Osteocyte (in vitro differentiated cells): ENCODE measurements at regions not wholly inside any gene's neighbourhood (a gene's known extent, or its start where the extent isn't known, plus 50 kb on each side); places are given as distances from the start of the nearest gene placed in this dataset.

Experiments used
- DNase-seq: peaks from one replicate; pipeline ENCODE4 v3.0.0; 2021; ENCODE audit warnings: mixed read lengths; ENCODE audit not compliant: unreplicated experiment; ENCODE audit errors: extremely low spot score
- H3K27ac Mint-ChIP-seq: one replicate; pipeline ENCODE4 v1.8.0; 2021; ENCODE audit warnings: mild to moderate bottlenecking, mixed read lengths; ENCODE audit not compliant: unreplicated experiment
- H3K27me3 Mint-ChIP-seq: one replicate; pipeline ENCODE4 v1.8.0; 2021; ENCODE audit warnings: mixed read lengths; ENCODE audit not compliant: unreplicated experiment
- H3K36me3 Mint-ChIP-seq: one replicate; pipeline ENCODE4 v1.8.0; 2021; ENCODE audit warnings: mixed read lengths; ENCODE audit not compliant: unreplicated experiment
- H3K4me1 Mint-ChIP-seq: one replicate; pipeline ENCODE4 v1.8.0; 2021; ENCODE audit warnings: mixed read lengths; ENCODE audit not compliant: unreplicated experiment
- H3K4me3 Mint-ChIP-seq: one replicate; pipeline ENCODE4 v1.8.0; 2021; ENCODE audit warnings: mild to moderate bottlenecking, moderate library complexity, mixed read lengths; ENCODE audit not compliant: unreplicated experiment
- H3K9me3 Mint-ChIP-seq: one replicate; pipeline ENCODE4 v1.8.0; 2021; ENCODE audit warnings: mixed read lengths; ENCODE audit not compliant: unreplicated experiment
- TF ChIP-seq, protein P1 (sequence below): fragments of 200-600 bp; sonication (generic); IDR thresholded peaks from 2 replicates; pipeline ENCODE4 v1.5.0; 2021; ENCODE audit warnings: antibody characterized with exemption, mild to moderate bottlenecking, moderate library complexity

DNA sequence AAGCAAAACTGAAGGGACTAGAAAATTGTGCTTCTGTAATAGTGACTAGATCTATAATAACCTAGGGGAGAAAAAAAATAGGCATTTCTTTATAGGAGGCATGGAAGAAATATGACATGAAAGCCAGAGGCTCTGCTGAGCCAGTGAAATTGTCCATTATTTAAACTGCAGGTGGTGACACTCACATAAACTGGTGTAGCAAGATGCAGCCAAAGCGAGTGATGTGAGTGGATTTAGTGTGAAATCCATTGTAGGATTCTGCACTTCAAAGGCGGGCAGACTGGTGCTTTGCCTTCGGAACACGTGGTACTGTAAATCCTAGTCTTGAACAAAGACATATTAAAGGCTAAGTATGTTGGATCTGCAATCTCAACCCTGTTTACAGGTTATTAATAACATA, 361.9 kb downstream of the TBC1D4 start:
- H3K9me3 Mint-ChIP-seq = no peaks in the 10 kb centered on the region
- no peak overlapping the region for H3K4me3 Mint-ChIP-seq
- no peaks in the 10 kb centered on the region for H3K4me1 Mint-ChIP-seq
- DNase-seq = no peak
- TF ChIP-seq, protein P1, sequence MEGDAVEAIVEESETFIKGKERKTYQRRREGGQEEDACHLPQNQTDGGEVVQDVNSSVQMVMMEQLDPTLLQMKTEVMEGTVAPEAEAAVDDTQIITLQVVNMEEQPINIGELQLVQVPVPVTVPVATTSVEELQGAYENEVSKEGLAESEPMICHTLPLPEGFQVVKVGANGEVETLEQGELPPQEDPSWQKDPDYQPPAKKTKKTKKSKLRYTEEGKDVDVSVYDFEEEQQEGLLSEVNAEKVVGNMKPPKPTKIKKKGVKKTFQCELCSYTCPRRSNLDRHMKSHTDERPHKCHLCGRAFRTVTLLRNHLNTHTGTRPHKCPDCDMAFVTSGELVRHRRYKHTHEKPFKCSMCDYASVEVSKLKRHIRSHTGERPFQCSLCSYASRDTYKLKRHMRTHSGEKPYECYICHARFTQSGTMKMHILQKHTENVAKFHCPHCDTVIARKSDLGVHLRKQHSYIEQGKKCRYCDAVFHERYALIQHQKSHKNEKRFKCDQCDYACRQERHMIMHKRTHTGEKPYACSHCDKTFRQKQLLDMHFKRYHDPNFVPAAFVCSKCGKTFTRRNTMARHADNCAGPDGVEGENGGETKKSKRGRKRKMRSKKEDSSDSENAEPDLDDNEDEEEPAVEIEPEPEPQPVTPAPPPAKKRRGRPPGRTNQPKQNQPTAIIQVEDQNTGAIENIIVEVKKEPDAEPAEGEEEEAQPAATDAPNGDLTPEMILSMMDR = no peak
- H3K27ac Mint-ChIP-seq = no peak overlapping the region
- H3K27me3 Mint-ChIP-seq = no peaks in the 10 kb centered on the region
- H3K36me3 Mint-ChIP-seq = no peaks in the 10 kb centered on the region

DNA sequence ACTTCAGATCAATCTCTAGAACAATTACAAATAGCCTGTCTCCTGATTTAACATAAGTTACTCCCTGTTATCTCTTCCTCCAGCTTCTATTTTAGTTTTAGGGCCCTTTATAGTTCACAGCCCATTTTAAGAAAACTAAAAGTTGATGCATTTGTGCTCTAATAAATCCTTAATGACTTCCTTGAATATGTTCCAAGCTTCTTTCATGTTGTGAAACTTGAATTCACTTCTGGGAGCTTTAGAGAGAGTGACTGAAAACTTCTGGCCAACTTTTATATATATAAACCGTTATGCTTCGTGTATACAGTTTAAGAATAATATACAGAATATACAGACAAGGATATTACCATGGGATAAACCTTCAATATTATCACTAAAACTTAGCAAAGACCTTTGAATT, 366.8 kb downstream of the TBC1D4 start:
- no peaks in the 10 kb centered on the region for H3K4me1 Mint-ChIP-seq
- peaks cover 3% of the 10 kb centered on the region for H3K36me3 Mint-ChIP-seq
- peaks cover 30% of the 10 kb centered on the region for H3K9me3 Mint-ChIP-seq
- DNase-seq = no peak
- TF ChIP-seq, protein P1 = no peak
- no peak overlapping the region for H3K4me3 Mint-ChIP-seq
- no peaks in the 10 kb centered on the region for H3K27me3 Mint-ChIP-seq
- H3K27ac Mint-ChIP-seq = no peak overlapping the region

DNA sequence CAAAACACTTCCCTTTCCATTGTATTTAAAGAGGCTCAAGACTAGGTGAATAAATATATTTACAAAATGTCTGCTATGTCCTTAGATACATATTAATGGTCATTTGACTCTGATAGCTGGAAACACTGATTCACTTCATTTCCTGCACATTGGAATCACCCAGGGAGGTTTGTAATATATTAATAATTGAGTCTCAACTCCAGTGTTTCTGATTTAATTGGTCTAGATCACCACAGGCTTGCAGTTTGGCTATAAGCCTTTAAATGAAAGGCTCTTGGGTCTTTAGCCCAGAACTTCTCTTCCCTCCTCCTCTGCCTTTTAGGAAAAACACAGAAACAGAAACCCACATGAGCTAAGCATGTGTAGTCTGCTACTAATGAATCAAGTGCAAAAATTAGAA, 378.0 kb downstream of the TBC1D4 start:
- Mint-ChIP-seq H3K27me3 (no peaks in the 10 kb centered on the region), H3K36me3 (no peaks in the 10 kb centered on the region), H3K4me1 (peaks cover 10% of the 10 kb centered on the region), H3K9me3 (no peaks in the 10 kb centered on the region), H3K27ac (no peak overlapping the region), H3K4me3 (no peak overlapping the region)
- no peak for DNase-seq
- TF ChIP-seq, protein P1 = no peak

DNA sequence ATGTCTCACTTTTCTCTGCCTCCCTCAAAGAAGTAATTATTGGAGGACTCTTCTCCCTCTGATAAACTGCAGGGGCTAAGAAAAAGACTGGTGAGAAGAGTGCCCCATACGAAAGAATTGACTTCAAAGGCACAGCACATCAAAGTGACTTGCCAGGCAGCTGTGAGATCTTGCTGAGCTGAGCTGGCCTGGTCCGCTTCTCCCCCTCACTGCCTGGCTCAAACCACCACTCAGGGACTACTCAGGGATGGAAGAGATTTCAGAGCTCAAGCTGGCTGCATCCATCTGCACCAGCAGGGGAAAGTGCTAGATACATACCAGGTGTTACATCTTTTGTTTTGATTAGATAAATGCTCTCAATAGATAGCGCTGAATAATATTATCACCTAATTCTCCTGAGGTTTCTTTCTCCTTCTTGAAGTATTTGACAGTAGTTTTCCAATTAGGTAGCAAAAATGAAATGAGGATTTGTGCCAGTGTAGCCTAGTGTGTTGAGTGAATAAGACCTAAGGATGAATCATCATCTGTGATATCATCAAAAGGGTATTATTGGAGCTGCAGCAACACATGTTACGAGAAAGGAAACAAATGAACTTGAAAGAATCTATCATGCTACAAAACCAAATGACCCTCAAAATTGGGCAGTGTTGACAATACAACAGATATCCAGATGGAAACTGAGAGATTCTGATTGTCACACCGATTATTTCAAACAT, 379.8 kb downstream of the TBC1D4 start:
- TF ChIP-seq, protein P1 = no peak
- H3K4me3 Mint-ChIP-seq = no peak overlapping the region
- no peaks in the 10 kb centered on the region for H3K27me3 Mint-ChIP-seq
- H3K9me3 Mint-ChIP-seq = no peaks in the 10 kb centered on the region
- H3K36me3 Mint-ChIP-seq = no peaks in the 10 kb centered on the region
- H3K4me1 Mint-ChIP-seq = peaks cover 13% of the 10 kb centered on the region
- no peak overlapping the region for H3K27ac Mint-ChIP-seq
- no peak for DNase-seq

DNA sequence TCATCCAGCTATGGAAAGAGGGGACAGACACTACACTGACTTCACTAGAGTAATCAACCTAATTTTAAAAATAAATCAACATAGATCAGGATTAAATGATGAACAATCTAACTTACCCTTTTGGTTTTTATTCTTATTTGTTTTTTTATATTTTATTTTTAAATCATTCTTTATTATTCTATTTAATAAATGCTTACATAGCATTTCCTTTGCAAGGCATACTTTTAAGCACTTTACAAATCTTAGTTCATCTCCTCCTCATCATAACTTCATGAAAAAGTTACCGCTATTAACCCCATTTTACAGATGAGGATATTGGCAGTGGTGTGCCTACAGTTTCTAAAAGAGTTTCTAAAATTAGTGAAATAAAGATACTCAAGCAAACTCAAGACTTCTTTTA, 380.6 kb downstream of the TBC1D4 start:
- H3K36me3 Mint-ChIP-seq = no peaks in the 10 kb centered on the region
- no peak overlapping the region for H3K4me3 Mint-ChIP-seq
- TF ChIP-seq, protein P1 = no peak
- no peaks in the 10 kb centered on the region for H3K9me3 Mint-ChIP-seq
- no peak overlapping the region for H3K27ac Mint-ChIP-seq
- no peak for DNase-seq
- H3K27me3 Mint-ChIP-seq = no peaks in the 10 kb centered on the region
- H3K4me1 Mint-ChIP-seq = peaks cover 14% of the 10 kb centered on the region
